ENCODE measurements at regions not wholly inside any gene's neighbourhood (a gene's known extent, or its start where the extent isn't known, plus 50 kb on each side); places are given as distances from the start of the nearest gene placed in this dataset.

GRCh38 chr20:40476461-40476860 is 212.6 kb downstream of the MAFB start:
- Histone ChIP-seq H3K9ac (ENCODE audit: low read length) (no peak overlapping the region), H4K20me1 (ENCODE audit: insufficient read depth, low read length) (no peaks in the 10 kb centered on the region), H2AFZ (ENCODE audit: low read depth, low read length) (no peak overlapping the region), H3K4me2 (ENCODE audit: low read length) (no peak overlapping the region), H3K4me3 (ENCODE audit: low read length) (no peak overlapping the region), H3K27ac (ENCODE audit: low read length) (no peak overlapping the region), H3K9me3 (ENCODE audit: insufficient read depth, low read length) (no peaks in the 10 kb centered on the region), H3K27me3 (ENCODE audit: low read depth, low read length) (peaks cover 30% of the 10 kb centered on the region; the same call in 1 of the 2 replicates), H3K4me1 (ENCODE audit: low read length) (no peaks in the 10 kb centered on the region), H3K79me2 (ENCODE audit: low read length) (no peaks in the 10 kb centered on the region), H3K36me3 (replicated peaks; ENCODE audit: low read depth, low read length) (no peaks in the 10 kb centered on the region)
- TF ChIP-seq CTCF (IDR thresholded peaks at IDR 0.05; ENCODE audit: low read depth, low read length) (no peak), EZH2phosphoT487 (IDR thresholded peaks at IDR 0.05; ENCODE audit: low read depth) (no peak)

DNA sequence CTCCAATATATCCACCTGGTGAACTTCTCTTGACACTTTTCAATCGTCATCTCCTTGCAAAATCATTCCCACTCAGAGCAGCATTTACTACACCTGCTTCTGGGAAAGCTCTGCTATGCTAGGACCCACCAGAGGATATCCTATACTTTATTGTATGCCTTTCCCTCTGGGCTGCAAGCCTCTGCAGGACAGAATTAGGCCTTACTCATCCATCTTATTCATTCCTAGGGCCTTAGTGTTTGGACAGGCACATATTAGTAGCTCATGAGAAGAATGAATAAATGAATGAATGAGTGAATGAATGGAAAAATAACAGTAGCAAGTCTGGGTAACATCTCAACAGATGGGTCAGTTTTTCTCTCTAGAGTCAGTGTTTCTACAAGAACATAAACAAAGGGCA is 216.1 kb downstream of the MAFB start:
- peaks cover 29% of the 10 kb centered on the region; the same call in 1 of the 2 replicates for H3K27me3 ChIP-seq (ENCODE audit: low read depth, low read length)
- H3K9me3 ChIP-seq (ENCODE audit: insufficient read depth, low read length), result no peaks in the 10 kb centered on the region
- no peak for TF ChIP-seq EZH2phosphoT487 (IDR thresholded peaks at IDR 0.05; ENCODE audit: low read depth)
- TF ChIP-seq CTCF (IDR thresholded peaks at IDR 0.05; ENCODE audit: low read depth, low read length), result no peak
- H4K20me1 ChIP-seq (ENCODE audit: insufficient read depth, low read length), result no peaks in the 10 kb centered on the region
- H3K79me2 ChIP-seq (ENCODE audit: low read length), result no peaks in the 10 kb centered on the region
- no peak overlapping the region for H3K4me2 ChIP-seq (ENCODE audit: low read length)
- no peak overlapping the region for H3K27ac ChIP-seq (ENCODE audit: low read length)
- no peaks in the 10 kb centered on the region for H3K4me1 ChIP-seq (ENCODE audit: low read length)
- H2AFZ ChIP-seq (ENCODE audit: low read depth, low read length), result no peak overlapping the region
- no peak overlapping the region for H3K4me3 ChIP-seq (ENCODE audit: low read length)
- no peak overlapping the region for H3K9ac ChIP-seq (ENCODE audit: low read length)
- no peaks in the 10 kb centered on the region for H3K36me3 ChIP-seq (replicated peaks; ENCODE audit: low read depth, low read length)

GRCh38 chr20:40471261-40471629 is 217.8 kb downstream of the MAFB start:
- Histone ChIP-seq H3K9me3 (ENCODE audit: insufficient read depth, low read length) (no peaks in the 10 kb centered on the region), H3K4me3 (ENCODE audit: low read length) (no peak overlapping the region), H3K27ac (ENCODE audit: low read length) (no peak overlapping the region), H2AFZ (ENCODE audit: low read depth, low read length) (no peak overlapping the region), H3K9ac (ENCODE audit: low read length) (no peak overlapping the region), H3K4me1 (ENCODE audit: low read length) (no peaks in the 10 kb centered on the region), H3K36me3 (replicated peaks; ENCODE audit: low read depth, low read length) (no peaks in the 10 kb centered on the region), H3K79me2 (ENCODE audit: low read length) (no peaks in the 10 kb centered on the region), H4K20me1 (ENCODE audit: insufficient read depth, low read length) (no peaks in the 10 kb centered on the region), H3K27me3 (ENCODE audit: low read depth, low read length) (peaks cover 14% of the 10 kb centered on the region; the same call in 1 of the 2 replicates), H3K4me2 (ENCODE audit: low read length) (no peak overlapping the region)
- TF ChIP-seq CTCF (IDR thresholded peaks at IDR 0.05; ENCODE audit: low read depth, low read length) (peak; percentile 40), EZH2phosphoT487 (IDR thresholded peaks at IDR 0.05; ENCODE audit: low read depth) (no peak)

DNA sequence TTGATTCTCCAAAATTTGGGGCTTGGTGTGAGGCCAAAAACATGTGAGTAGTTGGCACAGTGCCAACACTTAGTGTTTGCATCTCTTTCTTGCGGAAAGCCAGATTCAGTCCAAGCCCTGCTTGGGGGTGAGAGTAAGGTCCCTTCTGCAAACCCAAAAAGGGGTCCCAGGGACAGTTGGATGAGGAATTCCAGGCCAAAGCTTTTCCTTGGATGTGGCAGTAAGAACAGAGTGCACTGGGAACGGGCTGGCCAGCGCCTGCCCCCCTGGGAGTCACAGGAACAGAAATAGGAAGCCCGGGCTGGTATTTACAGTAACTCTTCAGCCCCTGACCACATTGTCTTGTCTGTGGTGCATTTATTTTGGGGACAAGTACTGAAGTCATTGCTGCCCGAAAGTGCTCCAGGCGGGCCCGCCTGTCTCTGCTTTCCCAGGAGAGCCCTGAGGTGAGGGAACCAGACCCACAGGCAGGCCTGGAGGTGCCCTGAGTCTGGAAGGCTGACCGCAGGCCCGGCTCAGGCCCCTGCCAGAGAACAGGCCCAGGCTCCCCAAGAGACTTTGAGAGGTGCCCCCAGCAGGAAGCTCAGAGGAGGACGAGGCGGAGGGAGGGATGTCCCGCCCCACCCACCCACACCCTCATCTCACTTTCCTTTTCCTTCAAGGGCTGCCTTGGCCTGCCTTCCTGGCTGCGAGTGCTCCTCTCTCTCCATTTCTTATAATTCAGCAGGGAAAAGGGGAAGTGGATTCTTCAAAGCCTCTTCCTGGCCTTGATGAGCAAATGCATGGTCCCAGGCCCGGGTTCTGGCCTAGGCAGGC is 218.4 kb downstream of the MAFB start:
- no peak overlapping the region for H3K4me2 ChIP-seq (ENCODE audit: low read length)
- no peak overlapping the region for H3K9ac ChIP-seq (ENCODE audit: low read length)
- no peaks in the 10 kb centered on the region for H3K4me1 ChIP-seq (ENCODE audit: low read length)
- no peaks in the 10 kb centered on the region for H3K36me3 ChIP-seq (replicated peaks; ENCODE audit: low read depth, low read length)
- no peak overlapping the region for H2AFZ ChIP-seq (ENCODE audit: low read depth, low read length)
- H4K20me1 ChIP-seq (ENCODE audit: insufficient read depth, low read length), result no peaks in the 10 kb centered on the region
- H3K9me3 ChIP-seq (ENCODE audit: insufficient read depth, low read length), result no peaks in the 10 kb centered on the region
- H3K27me3 ChIP-seq (ENCODE audit: low read depth, low read length), result peaks cover 10% of the 10 kb centered on the region; the same call in 1 of the 2 replicates
- H3K27ac ChIP-seq (ENCODE audit: low read length), result no peak overlapping the region
- no peak for TF ChIP-seq CTCF (IDR thresholded peaks at IDR 0.05; ENCODE audit: low read depth, low read length)
- no peak for TF ChIP-seq EZH2phosphoT487 (IDR thresholded peaks at IDR 0.05; ENCODE audit: low read depth)
- H3K79me2 ChIP-seq (ENCODE audit: low read length), result no peaks in the 10 kb centered on the region
- no peak overlapping the region for H3K4me3 ChIP-seq (ENCODE audit: low read length)
